GM18909 (cell line): ENCODE measurements at regions not wholly inside any gene's neighbourhood (a gene's known extent, or its start where the extent isn't known, plus 50 kb on each side); places are given as distances from the start of the nearest gene placed in this dataset.
"Not testable (repeated sequence)": the region's sequence is repeated elsewhere in the genome, so short reads cannot be mapped to it uniquely, and the experiment has no call there.

Experiments used
- ATAC-seq: cut with Tn5 transposase; IDR thresholded peaks from one replicate; pipeline ENCODE4 v1.9.1; 2021; ENCODE audit warnings: mild to moderate bottlenecking; ENCODE audit not compliant: unreplicated experiment, poor library complexity

DNA sequence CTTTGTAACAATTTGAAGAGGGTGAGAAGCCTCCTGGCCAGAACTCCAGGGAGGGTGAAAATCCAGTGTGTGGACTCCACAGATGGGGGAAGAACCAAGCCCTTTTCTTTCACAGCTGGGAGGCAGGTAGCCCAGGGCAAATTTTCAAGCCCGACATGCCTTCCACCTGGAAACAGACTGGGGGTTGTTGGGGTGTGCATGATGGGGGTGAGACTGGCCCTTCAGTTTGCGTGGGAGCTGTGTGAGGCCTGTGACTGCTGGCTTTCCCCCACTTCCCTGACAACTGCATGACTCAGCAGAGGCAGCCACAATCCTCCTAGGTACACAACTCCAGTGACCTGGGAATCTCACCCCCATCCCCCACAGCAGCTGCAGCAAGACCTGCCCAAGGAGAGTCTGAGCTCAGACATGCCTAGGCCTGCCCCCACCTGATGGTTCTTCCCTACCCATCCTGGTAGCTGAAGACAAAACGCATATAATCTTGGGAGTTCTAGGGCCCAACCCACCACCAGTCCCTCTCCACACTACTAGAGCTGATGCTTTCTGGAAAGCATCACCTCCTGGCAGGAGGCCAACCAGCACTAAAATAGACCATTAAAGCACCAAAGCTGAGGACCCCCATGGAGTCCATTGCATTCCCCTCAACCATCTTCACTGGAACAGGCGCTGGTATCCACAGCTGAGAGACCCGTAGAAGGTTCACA, 445.4 kb downstream of the TFEC start:
- no peak for ATAC-seq

- no peak for ATAC-seq
Observed at GRCh38 chr7:115582956-115583355, 447.6 kb downstream of the TFEC start.

GRCh38 chr7:115578576-115578975, 452.0 kb downstream of the TFEC start:
- ATAC-seq: no peak

- no peak for ATAC-seq
Observed at GRCh38 chr7:115574681-115575291, 455.8 kb downstream of the TFEC start.

- no peak for ATAC-seq
Observed at GRCh38 chr7:115572111-115572510, 458.5 kb downstream of the TFEC start.

GRCh38 chr7:115561335-115562110, 469.0 kb downstream of the TFEC start:
- no peak for ATAC-seq

GRCh38 chr7:115559877-115560276, 470.7 kb downstream of the TFEC start:
- no peak for ATAC-seq

DNA sequence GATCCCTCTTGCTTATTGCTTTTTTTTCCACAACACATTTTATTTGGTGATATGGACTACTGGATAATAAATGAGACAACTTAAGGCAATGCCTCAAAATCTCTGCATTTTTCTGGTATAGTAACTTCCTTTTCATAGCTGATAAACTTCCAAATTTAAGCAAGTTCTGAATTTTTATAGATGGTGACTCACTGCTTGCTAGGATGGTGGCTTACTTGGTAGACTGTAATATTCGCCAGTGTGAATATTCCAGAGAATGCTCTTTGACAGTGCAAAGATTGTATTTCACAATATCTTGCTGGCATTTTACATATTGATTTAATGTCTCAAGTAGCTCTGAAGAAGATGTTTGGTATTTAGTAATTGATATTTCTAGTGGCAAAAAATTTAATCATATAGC, 472.4 kb downstream of the TFEC start:
- ATAC-seq: no peak

- ATAC-seq: not testable (repeated sequence)
Observed at GRCh38 chr7:115557296-115557695, 473.3 kb downstream of the TFEC start.

GRCh38 chr7:115552766-115553165, 477.8 kb downstream of the TFEC start:
- ATAC-seq: no peak

GRCh38 chr7:115549910-115550309, 480.7 kb downstream of the TFEC start:
- no peak for ATAC-seq

DNA sequence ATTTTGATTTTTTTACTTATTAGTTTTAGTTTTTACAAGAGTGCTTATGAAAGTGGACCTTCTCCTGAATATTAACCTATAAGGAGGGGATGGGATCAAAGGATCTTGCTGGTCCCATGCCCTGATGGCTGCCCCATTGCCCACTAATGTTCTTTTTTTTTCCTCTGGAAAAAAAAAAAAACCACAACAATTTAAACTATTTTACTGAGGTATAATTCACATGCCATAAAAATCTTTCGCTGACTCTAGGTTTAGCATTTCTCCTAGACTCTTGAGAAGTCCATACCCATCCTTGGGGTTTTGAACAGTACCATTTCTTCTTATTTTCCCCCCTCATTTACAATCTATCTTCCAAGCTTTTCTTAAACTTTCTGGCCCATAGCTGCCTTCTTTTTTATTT, 481.8 kb downstream of the TFEC start:
- no peak for ATAC-seq

DNA sequence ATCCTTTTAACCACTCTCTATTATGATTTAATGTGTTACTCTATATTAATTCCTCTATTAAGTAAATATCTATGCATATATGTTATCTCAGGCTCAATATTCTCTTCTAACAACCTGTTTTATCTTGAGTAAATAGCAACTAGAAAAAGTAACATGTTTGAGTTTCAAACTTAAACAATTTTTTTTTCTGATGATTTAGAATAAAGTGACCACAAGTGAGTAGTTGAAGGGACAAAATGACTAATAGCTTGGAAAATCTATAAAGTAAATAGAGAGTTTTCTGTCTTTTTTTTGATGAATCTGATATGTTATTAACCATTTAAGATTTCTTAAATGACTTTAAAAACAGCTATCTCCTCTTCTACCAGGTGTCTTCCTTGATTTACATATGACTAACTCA, 483.8 kb downstream of the TFEC start:
- ATAC-seq: no peak

GRCh38 chr7:115533785-115534184, 496.8 kb downstream of the TFEC start:
- ATAC-seq: no peak

- no peak for ATAC-seq
Observed at GRCh38 chr7:115526278-115526677, 504.3 kb downstream of the TFEC start.

DNA sequence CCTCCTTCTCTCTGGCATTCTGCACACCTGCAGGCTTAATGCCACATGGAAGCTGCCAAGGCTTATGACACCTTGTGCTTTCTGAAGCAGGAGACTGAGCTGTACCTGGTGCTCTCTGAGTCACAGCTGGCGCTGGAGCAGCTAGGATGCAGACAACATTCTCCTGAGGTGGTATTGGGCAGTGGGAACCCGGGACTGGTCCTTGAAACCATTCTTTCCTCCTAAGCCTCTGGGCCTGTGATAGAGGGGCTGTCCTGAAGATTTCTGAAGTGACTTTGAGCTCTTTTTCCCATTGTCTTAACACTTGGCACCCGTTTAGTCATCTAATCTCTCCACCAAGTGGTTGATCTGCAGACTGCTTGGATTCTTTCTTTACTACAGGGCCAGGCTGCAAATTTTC, 508.4 kb downstream of the TFEC start:
- no peak for ATAC-seq

GRCh38 chr7:115516341-115516740, 514.2 kb downstream of the TFEC start:
- no peak for ATAC-seq

DNA sequence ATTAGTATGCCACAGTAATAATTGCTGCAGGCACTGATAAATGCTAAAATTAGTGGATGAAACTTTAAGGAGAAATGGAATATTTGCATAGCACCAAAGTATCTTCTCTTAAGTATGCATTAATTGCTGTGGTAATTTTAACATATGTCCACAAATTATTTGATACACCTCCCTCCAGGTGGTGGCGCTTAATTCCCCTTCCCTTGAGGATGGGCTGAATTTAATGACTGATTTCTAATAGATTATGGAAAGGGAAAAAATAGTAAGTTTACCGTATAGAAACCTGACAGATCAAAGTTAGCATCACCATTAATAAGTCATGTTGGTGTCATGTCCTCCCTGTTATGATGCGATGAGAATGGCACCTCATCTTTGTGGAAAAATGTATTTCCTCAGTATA, 519.2 kb downstream of the TFEC start:
- no peak for ATAC-seq

- ATAC-seq: no peak
Observed at GRCh38 chr7:115505136-115505535, 525.4 kb downstream of the TFEC start.

GRCh38 chr7:115499956-115500355, 530.6 kb downstream of the TFEC start:
- no peak for ATAC-seq

DNA sequence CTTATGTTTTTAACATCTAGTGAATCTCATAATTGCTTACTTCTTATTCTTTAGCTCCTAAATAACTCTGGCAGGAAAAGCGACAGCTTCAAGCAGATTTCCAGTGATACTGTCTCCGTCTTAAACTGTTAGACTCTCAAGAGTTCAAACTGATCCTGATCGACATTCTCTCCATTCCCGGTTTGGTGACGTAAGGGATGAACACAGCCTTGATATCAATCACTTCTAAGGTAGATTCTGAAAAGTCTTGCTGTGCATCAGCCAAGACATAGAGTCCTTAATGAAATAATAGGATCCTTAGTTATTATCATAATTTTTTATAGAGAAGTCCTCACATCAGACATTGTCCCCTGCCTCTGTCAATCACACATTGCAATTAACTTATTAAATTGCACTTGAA, 534.6 kb downstream of the TFEC start:
- no peak for ATAC-seq
